Right lobe of liver (tissue), 6 donors: ENCODE measurements at regions not wholly inside any gene's neighbourhood (a gene's known extent, or its start where the extent isn't known, plus 50 kb on each side); places are given as distances from the start of the nearest gene placed in this dataset.
A peak's percentile ranks its signal among the peaks of the same experiment; 100 is the strongest.
"Not testable (repeated sequence)": the region's sequence is repeated elsewhere in the genome, so short reads cannot be mapped to it uniquely, and the experiment has no call there.

ENCODE experiments used
- ATAC-seq, 4 donors: fragments of 200-7000 bp; cut with Tn5 transposase; one replicate each; pipeline ENCODE4 v1.9.1; 2020; ENCODE audit warnings: mild to moderate bottlenecking in 4 of 4, moderate library complexity in 4 of 4
- DNase-seq, 3 donors: peaks; one replicate each; pipeline ENCODE4 v3.0.0-alpha.2; 2020
- H3K27ac ChIP-seq, 3 donors: fragments of 200-600 bp; one replicate each; pipeline ENCODE4 v1.8.0; 2022
- H3K27me3 ChIP-seq, 2 donors: fragments of 200-600 bp; one replicate each; pipeline ENCODE4 v1.8.0; 2022
- H3K36me3 ChIP-seq, 4 donors: fragments of 200-600 bp; sonication (generic) in 1 of 4; one replicate each; pipeline versions ENCODE4 v1.5.1 to v1.8.0; 2017 to 2022; ENCODE audit warnings: control low read depth in 1 of 4
- H3K4me1 ChIP-seq, 4 donors: fragments of 200-600 bp; sonication (generic) in 1 of 4; one replicate each; pipeline versions ENCODE4 v1.5.1 to v1.8.0; 2017 to 2022; ENCODE audit warnings: control low read depth in 1 of 4
- H3K4me3 ChIP-seq, 3 donors: fragments of 200-600 bp; one replicate each; pipeline ENCODE4 v1.8.0; 2022
- H3K9me3 ChIP-seq, 4 donors: fragments of 200-600 bp; sonication (generic) in 1 of 4; one replicate each; pipeline versions ENCODE4 v1.5.1 to v1.8.0; 2017 to 2022; ENCODE audit warnings: control low read depth in 1 of 4
- POLR2A ChIP-seq: fragments of 450-650 bp; IDR thresholded peaks from one replicate; pipeline ENCODE4 v1.6.1; 2017; ENCODE audit warnings: antibody characterized with exemption, mild to moderate bottlenecking
- WGBS: methylation state at CpG from one replicate; pipeline ENCODE4 v1.1.6; 2018; ENCODE audit warnings: low coverage, low lambda C conversion rate; ENCODE audit not compliant: insufficient coverage; ENCODE audit errors: missing lambda C conversion rate; 5-methylcytosine and 5-hydroxymethylcytosine counted together
- intact Hi-C, 2 donors: fragments of 100-400 bp; cut with DNase I; formaldehyde crosslinking; loops; one replicate each; pipeline versions ENCODE4 v1.11.2 to v1.14.1; 2022
- TF ChIP-seq, protein P1 (sequence below), 4 donors: fragments of 200-600 bp in 3 of 4; fragments of 450-650 bp in 1 of 4; IDR thresholded peaks; one replicate each; pipeline versions ENCODE4 v1.5.1 to v1.8.0; 2016 to 2022; ENCODE audit warnings: antibody characterized with exemption in 4 of 4, mild to moderate bottlenecking in 2 of 4
- donor health status: DM: no; HTN: yes; CAD: no.
- donor health status: DM: no; HTN: no; CAD: no.
- donor health status: DM: no; HTN: no; CAD: no.
- donor health status: DM: no; HTN: yes; CAD: no.
- donor health status: DM: no; HTN: yes; CAD: no.

GRCh38 chr6:21931641-21932335 lies 338.2 kb downstream of the SOX4 start:
- Histone ChIP-seq H3K36me3 (no peaks in the 10 kb centered on the region), H3K4me3 (no peak overlapping the region), H3K4me1 (peaks cover 0 to 8% (median 0%) of the 10 kb centered on the region in 4 donors), H3K27me3 (no peaks in the 10 kb centered on the region), H3K9me3 (no peaks in the 10 kb centered on the region), H3K27ac (no peak overlapping the region)
- no peak for ATAC-seq
- intact Hi-C loops: no loop called here
- DNase-seq: no peak
- TF ChIP-seq, protein P1, sequence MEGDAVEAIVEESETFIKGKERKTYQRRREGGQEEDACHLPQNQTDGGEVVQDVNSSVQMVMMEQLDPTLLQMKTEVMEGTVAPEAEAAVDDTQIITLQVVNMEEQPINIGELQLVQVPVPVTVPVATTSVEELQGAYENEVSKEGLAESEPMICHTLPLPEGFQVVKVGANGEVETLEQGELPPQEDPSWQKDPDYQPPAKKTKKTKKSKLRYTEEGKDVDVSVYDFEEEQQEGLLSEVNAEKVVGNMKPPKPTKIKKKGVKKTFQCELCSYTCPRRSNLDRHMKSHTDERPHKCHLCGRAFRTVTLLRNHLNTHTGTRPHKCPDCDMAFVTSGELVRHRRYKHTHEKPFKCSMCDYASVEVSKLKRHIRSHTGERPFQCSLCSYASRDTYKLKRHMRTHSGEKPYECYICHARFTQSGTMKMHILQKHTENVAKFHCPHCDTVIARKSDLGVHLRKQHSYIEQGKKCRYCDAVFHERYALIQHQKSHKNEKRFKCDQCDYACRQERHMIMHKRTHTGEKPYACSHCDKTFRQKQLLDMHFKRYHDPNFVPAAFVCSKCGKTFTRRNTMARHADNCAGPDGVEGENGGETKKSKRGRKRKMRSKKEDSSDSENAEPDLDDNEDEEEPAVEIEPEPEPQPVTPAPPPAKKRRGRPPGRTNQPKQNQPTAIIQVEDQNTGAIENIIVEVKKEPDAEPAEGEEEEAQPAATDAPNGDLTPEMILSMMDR (IDR thresholded peaks at IDR 0.05): no peak
- TF ChIP-seq POLR2A: no peak
- 81% methylated on average over 4 of the region's 4 CpGs for WGBS

- ATAC-seq (no peak), DNase-seq (no peak)
- Histone ChIP-seq H3K36me3 (no peaks in the 10 kb centered on the region), H3K4me3 (no peak overlapping the region), H3K27ac (no peak overlapping the region), H3K27me3 (no peaks in the 10 kb centered on the region), H3K4me1 (peaks cover 0 to 8% (median 0%) of the 10 kb centered on the region in 4 donors), H3K9me3 (no peaks in the 10 kb centered on the region)
- TF ChIP-seq, protein P1 (IDR thresholded peaks at IDR 0.05): no peak
- intact Hi-C loops: no loop called here
Observed at GRCh38 chr6:21933351-21933750, 339.8 kb downstream of the SOX4 start.

GRCh38 chr6:21935142-21935541 lies 341.6 kb downstream of the SOX4 start:
- DNase-seq (no peak), ATAC-seq (no peak)
- H3K27me3 ChIP-seq: no peaks in the 10 kb centered on the region
- no peak overlapping the region for H3K4me3 ChIP-seq
- H3K4me1 ChIP-seq: no peaks in the 10 kb centered on the region
- intact Hi-C loops: no loop called here
- TF ChIP-seq, protein P1 (IDR thresholded peaks at IDR 0.05): no peak
- no peak for TF ChIP-seq POLR2A
- no peaks in the 10 kb centered on the region for H3K9me3 ChIP-seq
- no peaks in the 10 kb centered on the region for H3K36me3 ChIP-seq
- no peak overlapping the region for H3K27ac ChIP-seq

DNA sequence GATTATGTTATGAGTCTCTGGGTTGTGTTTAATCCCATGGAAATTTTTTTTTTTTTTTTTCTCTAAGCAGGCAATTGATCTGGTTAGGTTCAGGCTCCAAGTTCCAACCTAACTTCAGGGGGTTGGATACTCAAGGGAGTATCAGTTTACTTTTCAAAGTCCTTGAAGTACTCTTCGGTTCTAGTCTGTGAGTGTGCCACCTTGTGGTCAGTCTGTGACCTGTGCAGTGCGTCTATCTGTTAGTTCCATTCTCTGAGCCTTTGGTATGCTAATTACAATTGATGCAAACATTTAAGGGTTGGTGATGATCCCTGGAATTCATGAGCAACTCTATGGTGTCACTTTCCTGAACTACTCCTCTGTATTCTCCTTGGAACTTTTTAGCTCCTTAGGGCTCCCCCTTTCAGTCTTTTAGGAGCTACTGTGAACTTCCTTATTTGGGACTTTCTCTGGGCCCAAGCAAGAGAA lies 342.0 kb downstream of the SOX4 start:
- intact Hi-C loops: no loop called here
- Histone ChIP-seq H3K27ac (no peak overlapping the region), H3K4me1 (no peaks in the 10 kb centered on the region), H3K27me3 (no peaks in the 10 kb centered on the region), H3K36me3 (no peaks in the 10 kb centered on the region), H3K9me3 (no peaks in the 10 kb centered on the region), H3K4me3 (no peak overlapping the region)
- peak; percentile 54 to 76 (median 62) for ATAC-seq
- TF ChIP-seq, protein P1 (IDR thresholded peaks at IDR 0.05): peak; percentile 50 to 67 (median 56)
- TF ChIP-seq POLR2A: no peak
- WGBS: 16% methylated on average over 2 of the region's 2 CpGs
- DNase-seq: peak in 2 of 3 donors; percentile 23 to 49

DNA sequence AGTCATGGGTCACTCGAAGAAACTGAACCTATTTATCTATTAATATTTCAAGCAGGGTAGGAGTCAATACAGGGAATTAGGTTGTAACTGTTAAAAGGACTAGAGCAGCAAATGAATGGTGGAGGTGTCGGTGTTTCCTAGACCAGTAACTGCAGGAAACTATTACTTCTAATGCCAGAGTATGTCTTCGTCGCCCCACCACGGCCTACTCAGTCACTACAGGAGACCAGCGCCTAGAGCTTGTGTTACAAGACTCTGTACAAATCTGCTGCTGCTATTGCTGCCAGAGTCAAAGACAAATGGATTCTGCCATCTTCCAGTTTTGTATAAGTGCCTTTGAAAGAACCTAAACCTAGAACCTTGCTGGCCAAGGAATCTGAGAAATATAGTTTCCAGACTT lies 343.9 kb downstream of the SOX4 start:
- DNase-seq: no peak
- WGBS: 69% methylated on average over 6 of the region's 6 CpGs
- H3K27ac ChIP-seq: no peak overlapping the region
- no peaks in the 10 kb centered on the region for H3K4me1 ChIP-seq
- H3K27me3 ChIP-seq: no peaks in the 10 kb centered on the region
- no peaks in the 10 kb centered on the region for H3K36me3 ChIP-seq
- no peaks in the 10 kb centered on the region for H3K9me3 ChIP-seq
- intact Hi-C loops: no loop called here
- no peak for ATAC-seq
- no peak for TF ChIP-seq POLR2A
- TF ChIP-seq, protein P1 (IDR thresholded peaks at IDR 0.05): no peak
- no peak overlapping the region for H3K4me3 ChIP-seq

GRCh38 chr6:21939066-21939465 lies 345.5 kb downstream of the SOX4 start:
- H3K4me3 ChIP-seq, H3K9me3 ChIP-seq, H3K27ac ChIP-seq, DNase-seq, H3K36me3 ChIP-seq, intact Hi-C loops, H3K4me1 ChIP-seq, ATAC-seq, H3K27me3 ChIP-seq: not testable (repeated sequence)
- WGBS: 94% methylated on average over 8 of the region's 8 CpGs
